ENCODE measurements at regions not wholly inside any gene's neighbourhood (a gene's known extent, or its start where the extent isn't known, plus 50 kb on each side); places are given as distances from the start of the nearest gene placed in this dataset.
"Not testable (repeated sequence)": the region's sequence is repeated elsewhere in the genome, so short reads cannot be mapped to it uniquely, and the experiment has no call there.

- ATAC-seq; intact Hi-C loops (cut with DNase I, micrococcal nuclease); DNase-seq: not testable (repeated sequence)
Measured at GRCh38 chr7:81843657-81844056, 73.8 kb upstream of the HGF start.

DNA sequence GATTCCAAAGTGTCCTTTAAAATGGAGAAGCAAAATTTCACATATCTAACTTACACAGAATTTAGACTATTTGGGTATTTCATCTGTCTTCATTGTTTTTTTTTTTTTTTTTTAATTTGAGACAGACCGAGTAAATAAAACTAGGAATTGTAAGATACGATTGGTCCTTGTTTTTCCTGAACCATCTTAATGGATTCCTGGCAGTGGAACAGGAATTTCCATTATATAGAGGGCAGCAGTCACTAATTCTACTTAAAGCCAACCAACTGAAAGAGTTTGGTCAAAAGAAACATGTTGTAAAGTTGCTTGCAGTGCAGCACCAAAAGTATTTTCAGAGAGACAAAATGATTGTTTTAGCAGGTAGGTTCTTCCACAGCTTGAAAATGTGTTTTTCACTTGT is 72.5 kb upstream of the HGF start:
- intact Hi-C loops (cut with DNase I, micrococcal nuclease), result no loop called here
- ATAC-seq (no peak), DNase-seq (no peak)

DNA sequence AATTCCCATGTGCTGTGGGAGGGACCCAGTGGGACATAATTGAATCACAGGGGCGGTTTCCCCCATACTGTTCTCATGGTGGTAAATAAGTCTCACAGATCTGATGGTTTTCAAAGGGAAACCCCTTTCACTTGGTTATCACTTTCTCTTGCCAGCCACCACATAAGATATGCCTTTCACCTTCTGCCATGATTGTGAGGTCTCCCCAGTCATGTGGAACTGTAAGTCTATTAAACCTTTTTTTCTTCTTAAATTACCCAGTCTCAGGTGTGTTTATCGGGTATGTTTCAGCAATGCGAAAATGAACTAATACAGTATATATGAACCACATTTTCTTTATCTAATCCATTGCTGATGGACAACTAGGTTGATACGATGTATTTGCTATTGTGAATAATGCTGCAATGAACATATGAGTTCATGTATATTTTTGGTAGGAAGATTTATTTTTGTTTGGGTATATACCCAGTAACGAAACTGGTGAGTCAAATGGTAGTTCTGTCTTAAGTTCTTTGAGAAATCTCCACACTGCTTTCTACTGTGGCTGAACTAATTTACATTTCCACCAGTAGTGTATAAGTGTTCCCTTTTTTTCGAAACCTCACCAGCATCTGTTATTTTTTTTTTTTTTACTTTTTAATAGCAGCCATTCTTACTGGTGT is 70.0 kb upstream of the HGF start:
- intact Hi-C loops (cut with DNase I, micrococcal nuclease), result no loop called here
- ATAC-seq (no peak), DNase-seq (no peak)

- intact Hi-C loops (cut with DNase I, micrococcal nuclease), result no loop called here
- ATAC-seq (no peak), DNase-seq (no peak)
Measured at GRCh38 chr7:81833401-81833800, 63.6 kb upstream of the HGF start.

DNA sequence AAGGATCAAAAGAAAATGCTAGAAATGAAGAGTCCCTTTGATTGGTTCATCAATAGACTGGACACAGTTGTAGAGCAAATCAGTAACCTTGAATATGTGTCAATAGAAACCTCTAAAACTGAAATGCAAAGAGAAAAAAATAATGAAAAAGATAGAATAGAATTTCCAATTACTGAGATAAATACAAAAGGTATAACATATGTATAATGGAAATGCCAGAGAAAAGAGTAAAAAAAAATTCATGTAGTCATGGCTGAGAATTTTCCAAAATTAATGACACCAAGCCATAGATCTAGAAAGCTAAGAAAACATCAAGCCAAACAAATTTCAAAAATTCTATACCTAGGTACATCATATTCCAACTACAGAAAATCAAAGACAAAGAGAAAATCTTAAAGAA is 62.0 kb upstream of the HGF start:
- DNase-seq, result no peak
- no peak for ATAC-seq
- intact Hi-C loops (cut with DNase I, micrococcal nuclease), result no loop called here

DNA sequence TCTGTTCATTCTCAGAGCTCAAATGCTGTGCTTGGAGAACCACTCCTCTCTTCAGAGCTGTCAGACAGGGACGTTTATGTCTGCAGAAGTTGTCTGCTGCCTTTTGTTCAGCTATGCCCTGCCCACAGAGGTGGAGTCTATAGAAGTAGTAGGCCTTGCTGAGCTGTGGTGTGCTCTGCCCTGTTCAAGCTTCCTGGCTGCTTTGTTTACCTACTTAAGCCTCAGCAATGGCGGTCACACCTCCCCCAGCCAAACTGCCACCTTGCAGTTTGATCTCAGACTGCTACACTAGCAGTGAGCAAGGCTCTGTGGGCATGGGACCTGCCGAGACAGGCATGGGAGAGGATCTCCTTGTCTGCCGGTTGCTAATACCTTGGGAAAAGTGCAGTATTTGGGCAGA is 59.7 kb upstream of the HGF start:
- ATAC-seq; DNase-seq; intact Hi-C loops (cut with DNase I, micrococcal nuclease): not testable (repeated sequence)

GRCh38 chr7:81822811-81823210 is 53.0 kb upstream of the HGF start:
- intact Hi-C loops (cut with DNase I, micrococcal nuclease), result no loop called here
- DNase-seq, result no peak
- no peak for ATAC-seq

- DNase-seq (no peak), ATAC-seq (no peak)
- intact Hi-C loops (cut with DNase I, micrococcal nuclease), result no loop called here
Measured at GRCh38 chr7:81819861-81820260, 50.0 kb upstream of the HGF start.

Data from left colon (tissue), 2 donors.